ENCODE measurements at regions not wholly inside any gene's neighbourhood (a gene's known extent, or its start where the extent isn't known, plus 50 kb on each side); places are given as distances from the start of the nearest gene placed in this dataset.

- H2BK120ac ChIP-seq (ENCODE audit: low read depth, low read length), result peak overlapping the region; percentile 27
- no peak for DNase-seq
- H3K23ac ChIP-seq (ENCODE audit: low read length in 2 of 2), result no peak overlapping the region
- no peaks in the 10 kb centered on the region for H3K79me1 ChIP-seq (replicated peaks; ENCODE audit: low read length, poor library complexity, severe bottlenecking)
- H3K14ac ChIP-seq (ENCODE audit: low read length in 2 of 2), result no peak overlapping the region
- 83% methylated on average over 3 of the region's 4 CpGs for WGBS
- no peak overlapping the region for H3K4me3 ChIP-seq (ENCODE audit: insufficient read depth in 1 of 2, low read depth in 1 of 2, low read length in 2 of 2)
- H3K4me1 ChIP-seq (ENCODE audit: control insufficient read depth, insufficient read depth, low read depth, low read length), result peaks cover 18% of the 10 kb centered on the region
- H3K4ac ChIP-seq (ENCODE audit: low read depth in 1 of 2, low read length in 2 of 2), result no peak overlapping the region
- H2BK15ac ChIP-seq (ENCODE audit: low read depth, poor library complexity, severe bottlenecking), result peak overlapping the region; percentile 21
- no peak overlapping the region for H4K91ac ChIP-seq (ENCODE audit: low read length)
- H3K9me3 ChIP-seq (ENCODE audit: control insufficient read depth, low read length), result no peaks in the 10 kb centered on the region
- H2BK12ac ChIP-seq (ENCODE audit: low read length in 2 of 2), result no peak overlapping the region
- H3K4me2 ChIP-seq (ENCODE audit: low read length, poor library complexity, severe bottlenecking), result no peak overlapping the region
- no peak overlapping the region for H3K18ac ChIP-seq (ENCODE audit: low read depth in 1 of 2, low read length in 2 of 2)
- no peak overlapping the region for H2AK5ac ChIP-seq (ENCODE audit: low read length, severe bottlenecking)
- no peak overlapping the region for H3K27ac ChIP-seq (ENCODE audit: low read length, poor library complexity, severe bottlenecking)
- H2BK5ac ChIP-seq (ENCODE audit: low read depth, low read length, poor library complexity, severe bottlenecking), result no peak overlapping the region
- no peak overlapping the region for H2AFZ ChIP-seq (ENCODE audit: low read depth, low read length)
- peaks cover 4 to 23% of the 10 kb centered on the region in 2 experiments for H3K27me3 ChIP-seq (ENCODE audit: control insufficient read depth in 1 of 2, insufficient read depth in 1 of 2, low read length in 2 of 2)
- H3K9ac ChIP-seq (ENCODE audit: low read length), result no peak overlapping the region
- H4K8ac ChIP-seq (ENCODE audit: low read length), result no peak overlapping the region
- H3K36me3 ChIP-seq (ENCODE audit: control insufficient read depth in 1 of 2, insufficient read depth in 2 of 2, low read depth in 1 of 2, low read length in 2 of 2), result no peaks in the 10 kb centered on the region
Observed at GRCh38 chr3:126263971-126264370, 83.6 kb upstream of the ALDH1L1 start.

GRCh38 chr3:126263539-126263938, 83.2 kb upstream of the ALDH1L1 start:
- no peak overlapping the region for H2BK5ac ChIP-seq (ENCODE audit: low read depth, low read length, poor library complexity, severe bottlenecking)
- no peak overlapping the region for H3K23ac ChIP-seq (ENCODE audit: low read length in 2 of 2)
- no peak for DNase-seq
- H3K36me3 ChIP-seq (ENCODE audit: control insufficient read depth in 1 of 2, insufficient read depth in 2 of 2, low read depth in 1 of 2, low read length in 2 of 2), result no peaks in the 10 kb centered on the region
- H4K91ac ChIP-seq (ENCODE audit: low read length), result no peak overlapping the region
- H3K4ac ChIP-seq (ENCODE audit: low read depth in 1 of 2, low read length in 2 of 2), result no peak overlapping the region
- H3K9me3 ChIP-seq (ENCODE audit: control insufficient read depth, low read length), result no peaks in the 10 kb centered on the region
- no peak overlapping the region for H3K14ac ChIP-seq (ENCODE audit: low read length in 2 of 2)
- no peak overlapping the region for H3K4me3 ChIP-seq (ENCODE audit: insufficient read depth in 1 of 2, low read depth in 1 of 2, low read length in 2 of 2)
- H3K18ac ChIP-seq (ENCODE audit: low read depth in 1 of 2, low read length in 2 of 2), result no peak overlapping the region
- no peak overlapping the region for H2BK12ac ChIP-seq (ENCODE audit: low read length in 2 of 2)
- H3K27me3 ChIP-seq (ENCODE audit: control insufficient read depth in 1 of 2, insufficient read depth in 1 of 2, low read length in 2 of 2), result peaks cover 4 to 20% of the 10 kb centered on the region in 2 experiments
- peaks cover 18% of the 10 kb centered on the region for H3K4me1 ChIP-seq (ENCODE audit: control insufficient read depth, insufficient read depth, low read depth, low read length)
- no peaks in the 10 kb centered on the region for H3K79me1 ChIP-seq (replicated peaks; ENCODE audit: low read length, poor library complexity, severe bottlenecking)
- H2AFZ ChIP-seq (ENCODE audit: low read depth, low read length), result no peak overlapping the region
- no peak overlapping the region for H3K4me2 ChIP-seq (ENCODE audit: low read length, poor library complexity, severe bottlenecking)
- H4K8ac ChIP-seq (ENCODE audit: low read length), result no peak overlapping the region
- 97% methylated on average over 9 of the region's 9 CpGs for WGBS
- no peak overlapping the region for H2BK15ac ChIP-seq (ENCODE audit: low read depth, poor library complexity, severe bottlenecking)
- no peak overlapping the region for H3K9ac ChIP-seq (ENCODE audit: low read length)
- H2AK5ac ChIP-seq (ENCODE audit: low read length, severe bottlenecking), result no peak overlapping the region
- H2BK120ac ChIP-seq (ENCODE audit: low read depth, low read length), result no peak overlapping the region
- H3K27ac ChIP-seq (ENCODE audit: low read length, poor library complexity, severe bottlenecking), result no peak overlapping the region

- Histone ChIP-seq H3K79me1 (replicated peaks; ENCODE audit: low read length, poor library complexity, severe bottlenecking) (no peaks in the 10 kb centered on the region), H3K4me2 (ENCODE audit: low read length, poor library complexity, severe bottlenecking) (no peak overlapping the region), H3K14ac (ENCODE audit: low read length in 2 of 2) (no peak overlapping the region), H3K9ac (ENCODE audit: low read length) (no peak overlapping the region), H3K4ac (ENCODE audit: low read depth in 1 of 2, low read length in 2 of 2) (no peak overlapping the region), H4K91ac (ENCODE audit: low read length) (no peak overlapping the region), H2BK120ac (ENCODE audit: low read depth, low read length) (no peak overlapping the region), H3K23ac (ENCODE audit: low read length in 2 of 2) (no peak overlapping the region), H3K27me3 (ENCODE audit: control insufficient read depth in 1 of 2, insufficient read depth in 1 of 2, low read length in 2 of 2) (peaks cover 4 to 16% of the 10 kb centered on the region in 2 experiments), H2BK12ac (ENCODE audit: low read length in 2 of 2) (no peak overlapping the region), H3K9me3 (ENCODE audit: control insufficient read depth, low read length) (no peaks in the 10 kb centered on the region), H2BK15ac (ENCODE audit: low read depth, poor library complexity, severe bottlenecking) (no peak overlapping the region), H3K4me3 (ENCODE audit: insufficient read depth in 1 of 2, low read depth in 1 of 2, low read length in 2 of 2) (no peak overlapping the region), H3K27ac (ENCODE audit: low read length, poor library complexity, severe bottlenecking) (no peak overlapping the region), H3K18ac (ENCODE audit: low read depth in 1 of 2, low read length in 2 of 2) (no peak overlapping the region), H3K4me1 (ENCODE audit: control insufficient read depth, insufficient read depth, low read depth, low read length) (peaks cover 10% of the 10 kb centered on the region), H2AK5ac (ENCODE audit: low read length, severe bottlenecking) (no peak overlapping the region), H2AFZ (ENCODE audit: low read depth, low read length) (no peak overlapping the region), H3K36me3 (ENCODE audit: control insufficient read depth in 1 of 2, insufficient read depth in 2 of 2, low read depth in 1 of 2, low read length in 2 of 2) (no peaks in the 10 kb centered on the region), H4K8ac (ENCODE audit: low read length) (no peak overlapping the region), H2BK5ac (ENCODE audit: low read depth, low read length, poor library complexity, severe bottlenecking) (no peak overlapping the region)
- 100% methylated on average over 3 of the region's 3 CpGs for WGBS
- no peak for DNase-seq
Observed at GRCh38 chr3:126262227-126262626, 81.8 kb upstream of the ALDH1L1 start.

GRCh38 chr3:126261037-126261436, 80.7 kb upstream of the ALDH1L1 start:
- no peak overlapping the region for H3K9ac ChIP-seq (ENCODE audit: low read length)
- peak overlapping the region in 1 of 2 experiments; percentile 46 for H3K4ac ChIP-seq (ENCODE audit: low read depth in 1 of 2, low read length in 2 of 2)
- H2BK5ac ChIP-seq (ENCODE audit: low read depth, low read length, poor library complexity, severe bottlenecking), result no peak overlapping the region
- H3K9me3 ChIP-seq (ENCODE audit: control insufficient read depth, low read length), result no peaks in the 10 kb centered on the region
- H3K14ac ChIP-seq (ENCODE audit: low read length in 2 of 2), result no peak overlapping the region
- H2AK5ac ChIP-seq (ENCODE audit: low read length, severe bottlenecking), result no peak overlapping the region
- no peak overlapping the region for H3K23ac ChIP-seq (ENCODE audit: low read length in 2 of 2)
- peaks cover 4 to 13% of the 10 kb centered on the region in 2 experiments for H3K27me3 ChIP-seq (ENCODE audit: control insufficient read depth in 1 of 2, insufficient read depth in 1 of 2, low read length in 2 of 2)
- H3K4me2 ChIP-seq (ENCODE audit: low read length, poor library complexity, severe bottlenecking), result no peak overlapping the region
- peak overlapping the region; percentile 13 for H2BK15ac ChIP-seq (ENCODE audit: low read depth, poor library complexity, severe bottlenecking)
- no peaks in the 10 kb centered on the region for H3K4me1 ChIP-seq (ENCODE audit: control insufficient read depth, insufficient read depth, low read depth, low read length)
- H4K91ac ChIP-seq (ENCODE audit: low read length), result peak overlapping the region; percentile 72
- peak; percentile 47 for DNase-seq
- 71% methylated on average over 6 of the region's 6 CpGs for WGBS
- H4K8ac ChIP-seq (ENCODE audit: low read length), result no peak overlapping the region
- no peak overlapping the region for H3K27ac ChIP-seq (ENCODE audit: low read length, poor library complexity, severe bottlenecking)
- H3K36me3 ChIP-seq (ENCODE audit: control insufficient read depth in 1 of 2, insufficient read depth in 2 of 2, low read depth in 1 of 2, low read length in 2 of 2), result no peaks in the 10 kb centered on the region
- H2AFZ ChIP-seq (ENCODE audit: low read depth, low read length), result no peak overlapping the region
- H3K4me3 ChIP-seq (ENCODE audit: insufficient read depth in 1 of 2, low read depth in 1 of 2, low read length in 2 of 2), result no peak overlapping the region
- H2BK12ac ChIP-seq (ENCODE audit: low read length in 2 of 2), result no peak overlapping the region
- H3K79me1 ChIP-seq (replicated peaks; ENCODE audit: low read length, poor library complexity, severe bottlenecking), result no peaks in the 10 kb centered on the region
- H3K18ac ChIP-seq (ENCODE audit: low read depth in 1 of 2, low read length in 2 of 2), result peak overlapping the region in 1 of 2 experiments; percentile 19
- H2BK120ac ChIP-seq (ENCODE audit: low read depth, low read length), result no peak overlapping the region

Data from mesenchymal stem cell (in vitro differentiated cells and primary cell).